ENCODE measurements at regions not wholly inside any gene's neighbourhood (a gene's known extent, or its start where the extent isn't known, plus 50 kb on each side); places are given as distances from the start of the nearest gene placed in this dataset.

- H3K27ac ChIP-seq (ENCODE audit: insufficient read depth, low read depth, low read length) = no peak overlapping the region
- no peaks in the 10 kb centered on the region for H3K79me2 ChIP-seq (ENCODE audit: control insufficient read depth, insufficient read depth, low read length)
- H4K20me1 ChIP-seq (replicated peaks; ENCODE audit: control insufficient read depth, extremely low read depth, insufficient read depth, low read length) = no peaks in the 10 kb centered on the region
- no peak overlapping the region for H3K4me2 ChIP-seq (ENCODE audit: insufficient read depth, low read length)
- H3K9me1 ChIP-seq (replicated peaks; ENCODE audit: control insufficient read depth, extremely low read depth, insufficient read depth, low read length) = no peaks in the 10 kb centered on the region
- dilution Hi-C loops (cut with MboI; ENCODE audit: extremely low pct_ligation_motif_present, low sequenced_read_pairs) = no loop called here
- no peak overlapping the region for H2AFZ ChIP-seq (ENCODE audit: low read depth, low read length)
- no peak for FAIRE-seq
- no peaks in the 10 kb centered on the region for H3K4me1 ChIP-seq (ENCODE audit: control insufficient read depth, extremely low read depth, insufficient read depth, low read length)
- TF ChIP-seq MAX (IDR thresholded peaks at IDR 0.05; ENCODE audit: insufficient read depth, insufficient read length) = no peak
- no peak for TF ChIP-seq JUN (IDR thresholded peaks at IDR 0.05; ENCODE audit: borderline replicate concordance, insufficient read depth, insufficient read length, low read depth)
- no peak for TF ChIP-seq FOS (IDR thresholded peaks at IDR 0.05; ENCODE audit: borderline replicate concordance, insufficient read depth, low read length)
- no peak for TF ChIP-seq CTCF (IDR thresholded peaks at IDR 0.05; ENCODE audit: extremely low read depth in 1 of 2, insufficient read depth in 1 of 2, low read depth in 1 of 2, low read length in 2 of 2)
- TF ChIP-seq POLR2AphosphoS5 (IDR thresholded peaks at IDR 0.05; ENCODE audit: insufficient read depth, low read depth, low read length) = no peak
- no peak for TF ChIP-seq POLR2A (IDR thresholded peaks at IDR 0.05; ENCODE audit: low read depth, low read length)
- no peak for TF ChIP-seq MYC (IDR thresholded peaks at IDR 0.05; ENCODE audit: low read depth, low read length)
- no peak for TF ChIP-seq EZH2 (IDR thresholded peaks at IDR 0.05; ENCODE audit: borderline replicate concordance, low read depth, low read length, severe bottlenecking)
- no peak for TF ChIP-seq GATA2 (IDR thresholded peaks at IDR 0.05; ENCODE audit: insufficient read depth, insufficient read length, low read depth, low read length)
- no TSS peak for BruUV-seq (replicated peaks)
- intact Hi-C loops (cut with micrococcal nuclease) = no loop called here
- no peak for DNase-seq (ENCODE audit: low read depth, low spot score)
- ChIA-PET CTCF (no interaction called here), POLR2A (no interaction called here)
- no peaks in the 10 kb centered on the region for H3K9me3 ChIP-seq (replicated peaks; ENCODE audit: control insufficient read depth, insufficient read depth, low read length)
- H3K9ac ChIP-seq (replicated peaks; ENCODE audit: extremely low read depth, insufficient read depth, low read length) = no peak overlapping the region
- no peaks in the 10 kb centered on the region for H3K36me3 ChIP-seq (ENCODE audit: control insufficient read depth in 2 of 2, extremely low read depth in 1 of 2, insufficient read depth in 2 of 2, low read length in 2 of 2)
- H3K4me3 ChIP-seq (replicated peaks in 1 of 3; ENCODE audit: insufficient read depth in 1 of 3, low read depth in 1 of 3, low read length in 3 of 3) = no peak overlapping the region
- H3K27me3 ChIP-seq (ENCODE audit: control insufficient read depth in 2 of 2, insufficient read depth in 2 of 2, low read length in 2 of 2) = no peaks in the 10 kb centered on the region
These were observed 120.1 kb upstream of the CCND2 start for GRCh38 chr12:4153343-4153892.

Data from endothelial cell of umbilical vein (primary cell).